ENCODE measurements at regions not wholly inside any gene's neighbourhood (a gene's known extent, or its start where the extent isn't known, plus 50 kb on each side); places are given as distances from the start of the nearest gene placed in this dataset.

DNA sequence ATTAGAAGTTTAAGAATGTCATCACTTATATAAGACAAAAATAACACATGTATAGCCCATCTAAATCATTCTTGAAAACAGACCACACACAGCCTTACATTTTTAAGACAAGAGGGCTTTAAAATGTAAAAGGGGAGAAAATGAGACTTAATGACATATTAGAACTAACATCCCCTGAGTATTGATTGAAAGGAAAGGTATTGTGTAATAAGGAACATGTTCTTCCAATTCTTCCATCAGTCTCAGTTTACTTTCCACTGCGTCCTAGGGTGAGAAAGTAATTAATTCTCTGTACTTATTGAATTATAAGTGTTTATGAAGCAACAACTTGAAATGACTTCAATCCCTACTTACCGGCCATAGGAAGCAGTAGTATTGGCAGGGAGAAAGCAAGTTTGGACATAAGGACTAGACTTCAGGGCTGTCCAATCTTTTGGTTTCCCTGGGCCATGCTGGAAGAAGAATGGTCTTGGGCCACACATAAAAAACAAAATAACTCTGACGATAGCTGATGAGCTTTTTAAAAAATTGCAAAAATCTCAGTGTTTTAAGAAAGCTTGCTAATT, 202.7 kb upstream of the SPRY1 start:
- no peaks in the 10 kb centered on the region for H4K20me1 ChIP-seq (ENCODE audit: insufficient read depth, low read length, poor library complexity, severe bottlenecking)

DNA sequence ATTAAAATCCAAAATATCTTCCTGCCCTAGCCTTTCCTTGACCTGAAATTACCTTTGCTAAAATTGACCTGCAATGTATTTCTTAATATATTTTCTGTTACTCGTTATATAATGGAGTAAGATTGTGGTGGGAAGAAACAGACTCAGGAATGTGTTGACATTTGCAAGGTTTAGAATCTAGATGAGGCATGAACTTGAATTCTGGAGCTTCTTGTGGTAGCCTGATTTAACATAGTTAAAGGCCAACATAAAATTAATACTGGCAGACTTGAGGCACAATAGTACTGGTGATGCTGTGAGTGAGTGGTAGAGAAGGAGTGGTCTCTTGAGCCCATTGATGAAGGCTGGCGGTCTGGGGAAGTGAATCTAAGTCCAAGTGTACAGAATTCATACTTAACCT, 197.9 kb upstream of the SPRY1 start:
- Histone ChIP-seq H3K9me2 (replicated peaks; ENCODE audit: low read depth, low read length) (no peaks in the 10 kb centered on the region), H3K4me2 (ENCODE audit: low read depth, low read length, poor library complexity, severe bottlenecking) (no peak overlapping the region), H4K20me1 (ENCODE audit: insufficient read depth, low read length, poor library complexity, severe bottlenecking) (no peaks in the 10 kb centered on the region), H3K4me3 (ENCODE audit: low read length, poor library complexity, severe bottlenecking) (no peak overlapping the region), H2AFZ (ENCODE audit: low read length) (no peak overlapping the region), H3K9ac (ENCODE audit: low read depth, low read length, poor library complexity, severe bottlenecking) (no peak overlapping the region), H3K27me3 (ENCODE audit: insufficient read depth, low read length, poor library complexity, severe bottlenecking) (no peaks in the 10 kb centered on the region), H3K4me1 (ENCODE audit: insufficient read depth, low read length, poor library complexity, severe bottlenecking) (no peaks in the 10 kb centered on the region), H3K36me3 (ENCODE audit: insufficient read depth, low read length) (no peaks in the 10 kb centered on the region), H3K9me3 (ENCODE audit: insufficient read depth, low read depth, low read length) (no peaks in the 10 kb centered on the region), H3F3A (ENCODE audit: low read depth) (no peaks in the 10 kb centered on the region), H3K79me2 (ENCODE audit: insufficient read depth, low read length) (no peaks in the 10 kb centered on the region)
- no peak for TF ChIP-seq EZH2phosphoT487 (IDR thresholded peaks at IDR 0.05; ENCODE audit: borderline replicate concordance)
- TF ChIP-seq, protein P1, sequence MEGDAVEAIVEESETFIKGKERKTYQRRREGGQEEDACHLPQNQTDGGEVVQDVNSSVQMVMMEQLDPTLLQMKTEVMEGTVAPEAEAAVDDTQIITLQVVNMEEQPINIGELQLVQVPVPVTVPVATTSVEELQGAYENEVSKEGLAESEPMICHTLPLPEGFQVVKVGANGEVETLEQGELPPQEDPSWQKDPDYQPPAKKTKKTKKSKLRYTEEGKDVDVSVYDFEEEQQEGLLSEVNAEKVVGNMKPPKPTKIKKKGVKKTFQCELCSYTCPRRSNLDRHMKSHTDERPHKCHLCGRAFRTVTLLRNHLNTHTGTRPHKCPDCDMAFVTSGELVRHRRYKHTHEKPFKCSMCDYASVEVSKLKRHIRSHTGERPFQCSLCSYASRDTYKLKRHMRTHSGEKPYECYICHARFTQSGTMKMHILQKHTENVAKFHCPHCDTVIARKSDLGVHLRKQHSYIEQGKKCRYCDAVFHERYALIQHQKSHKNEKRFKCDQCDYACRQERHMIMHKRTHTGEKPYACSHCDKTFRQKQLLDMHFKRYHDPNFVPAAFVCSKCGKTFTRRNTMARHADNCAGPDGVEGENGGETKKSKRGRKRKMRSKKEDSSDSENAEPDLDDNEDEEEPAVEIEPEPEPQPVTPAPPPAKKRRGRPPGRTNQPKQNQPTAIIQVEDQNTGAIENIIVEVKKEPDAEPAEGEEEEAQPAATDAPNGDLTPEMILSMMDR (conservative IDR thresholded peaks at IDR 0.05; ENCODE audit: low read length) = no peak

More for the DNA sequence above, 202.7 kb upstream of the SPRY1 start:
- Histone ChIP-seq H3K4me2 (ENCODE audit: low read depth, low read length, poor library complexity, severe bottlenecking) (no peak overlapping the region), H3K9me2 (replicated peaks; ENCODE audit: low read depth, low read length) (no peaks in the 10 kb centered on the region), H3K9me3 (ENCODE audit: insufficient read depth, low read depth, low read length) (no peaks in the 10 kb centered on the region), H3K4me3 (ENCODE audit: low read length, poor library complexity, severe bottlenecking) (no peak overlapping the region), H3K9ac (ENCODE audit: low read depth, low read length, poor library complexity, severe bottlenecking) (no peak overlapping the region), H3K36me3 (ENCODE audit: insufficient read depth, low read length) (no peaks in the 10 kb centered on the region), H2AFZ (ENCODE audit: low read length) (no peak overlapping the region), H3K27me3 (ENCODE audit: insufficient read depth, low read length, poor library complexity, severe bottlenecking) (no peaks in the 10 kb centered on the region), H3K4me1 (ENCODE audit: insufficient read depth, low read length, poor library complexity, severe bottlenecking) (peaks cover 20% of the 10 kb centered on the region), H3F3A (ENCODE audit: low read depth) (no peaks in the 10 kb centered on the region), H3K79me2 (ENCODE audit: insufficient read depth, low read length) (no peaks in the 10 kb centered on the region)
- TF ChIP-seq, protein P1 (conservative IDR thresholded peaks at IDR 0.05; ENCODE audit: low read length) = no peak
- no peak for TF ChIP-seq EZH2phosphoT487 (IDR thresholded peaks at IDR 0.05; ENCODE audit: borderline replicate concordance)

DNA sequence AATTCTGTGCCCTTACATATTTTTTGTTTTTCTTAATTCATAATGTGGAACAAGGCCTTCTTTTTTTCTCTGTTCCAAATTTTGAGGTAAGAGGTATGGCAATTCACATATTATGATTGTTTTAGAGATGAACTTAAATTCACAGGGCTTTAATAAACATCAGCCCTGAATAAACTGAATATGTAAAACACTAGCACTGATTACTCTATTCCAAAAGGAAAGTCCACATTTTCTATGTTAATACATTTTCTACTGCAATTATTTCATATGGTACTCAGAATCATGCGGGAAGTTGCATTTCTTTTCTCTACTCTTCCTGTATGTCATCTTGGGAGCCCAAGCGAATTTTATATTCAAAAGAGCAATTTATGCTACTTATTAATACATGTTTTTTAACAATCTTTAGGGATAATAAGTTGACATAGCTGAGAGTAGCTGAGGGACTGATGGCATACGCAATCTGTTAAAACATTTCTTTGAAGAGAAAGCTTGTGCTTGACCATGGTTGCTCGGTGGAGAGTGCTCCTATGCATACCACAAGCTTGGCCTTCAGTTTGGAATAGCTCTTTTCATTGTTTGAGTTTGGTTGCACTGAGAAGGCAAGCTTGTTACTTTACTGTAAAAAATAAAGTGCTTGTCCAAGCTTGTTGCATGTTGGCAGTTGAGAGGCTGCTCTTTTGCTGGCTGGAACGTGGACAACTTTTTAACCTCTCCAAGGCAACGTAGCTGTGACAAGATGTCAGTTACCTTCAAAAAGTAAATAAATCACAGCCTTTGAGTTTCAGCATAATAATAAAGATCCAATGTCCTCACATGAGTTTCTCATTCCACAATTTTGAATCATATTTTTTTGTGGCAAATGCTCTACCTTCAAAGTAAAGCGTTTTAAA, 196.3 kb upstream of the SPRY1 start:
- Histone ChIP-seq H3K36me3 (ENCODE audit: insufficient read depth, low read length) (no peaks in the 10 kb centered on the region), H3K4me1 (ENCODE audit: insufficient read depth, low read length, poor library complexity, severe bottlenecking) (no peaks in the 10 kb centered on the region), H4K20me1 (ENCODE audit: insufficient read depth, low read length, poor library complexity, severe bottlenecking) (no peaks in the 10 kb centered on the region), H3K9ac (ENCODE audit: low read depth, low read length, poor library complexity, severe bottlenecking) (no peak overlapping the region), H3F3A (ENCODE audit: low read depth) (no peaks in the 10 kb centered on the region), H3K9me2 (replicated peaks; ENCODE audit: low read depth, low read length) (no peaks in the 10 kb centered on the region), H2AFZ (ENCODE audit: low read length) (no peak overlapping the region), H3K27me3 (ENCODE audit: insufficient read depth, low read length, poor library complexity, severe bottlenecking) (no peaks in the 10 kb centered on the region), H3K79me2 (ENCODE audit: insufficient read depth, low read length) (no peaks in the 10 kb centered on the region), H3K4me2 (ENCODE audit: low read depth, low read length, poor library complexity, severe bottlenecking) (no peak overlapping the region), H3K4me3 (ENCODE audit: low read length, poor library complexity, severe bottlenecking) (no peak overlapping the region), H3K9me3 (ENCODE audit: insufficient read depth, low read depth, low read length) (no peaks in the 10 kb centered on the region)
- TF ChIP-seq EZH2phosphoT487 (IDR thresholded peaks at IDR 0.05; ENCODE audit: borderline replicate concordance) = no peak
- TF ChIP-seq, protein P1 (conservative IDR thresholded peaks at IDR 0.05; ENCODE audit: low read length) = no peak

Measured in Loucy (cell line).